ENCODE measurements at regions not wholly inside any gene's neighbourhood (a gene's known extent, or its start where the extent isn't known, plus 50 kb on each side); places are given as distances from the start of the nearest gene placed in this dataset.
A peak's percentile ranks its signal among the peaks of the same experiment; 100 is the strongest.

GRCh38 chr2:53424902-53425301 lies 342.7 kb upstream of the CHAC2 start:
- Histone ChIP-seq H3K27me3 (no peaks in the 10 kb centered on the region), H3K4me1 (peaks cover 6 to 14% (median 10%) of the 10 kb centered on the region in 10 experiments; a peak in 18 of 20 replicates), H3K4me2 (peak overlapping the region; percentile 10 to 76 (median 53); a peak in 19 of 22 replicates), H4K20me1 (no peaks in the 10 kb centered on the region), H3K9ac (no peak overlapping the region), H3K4me3 (no peak overlapping the region), H3K9me3 (replicated peaks in 1 of 11) (no peaks in the 10 kb centered on the region), H3K27ac (no peak overlapping the region; a peak in 1 of 22 replicates), H3K36me3 (no peaks in the 10 kb centered on the region)
- no peak for TF ChIP-seq Cebpa-rat (IDR thresholded peaks at IDR 0.05)

GRCh38 chr2:53423465-53423864 lies 344.1 kb upstream of the CHAC2 start:
- no peak for TF ChIP-seq Cebpa-rat (IDR thresholded peaks at IDR 0.05)
- no peak overlapping the region for H3K9ac ChIP-seq
- no peak overlapping the region for H3K4me2 ChIP-seq
- H3K4me3 ChIP-seq: no peak overlapping the region
- peaks cover 6 to 14% (median 10%) of the 10 kb centered on the region in 10 experiments; a peak in 18 of 20 replicates for H3K4me1 ChIP-seq
- no peaks in the 10 kb centered on the region for H3K27me3 ChIP-seq
- H3K36me3 ChIP-seq: no peaks in the 10 kb centered on the region
- no peaks in the 10 kb centered on the region for H4K20me1 ChIP-seq
- H3K9me3 ChIP-seq (replicated peaks in 1 of 11): no peaks in the 10 kb centered on the region
- no peak overlapping the region for H3K27ac ChIP-seq

- no peak for TF ChIP-seq Cebpa-rat (IDR thresholded peaks at IDR 0.05)
- no peak overlapping the region for H3K4me2 ChIP-seq
- H3K4me1 ChIP-seq: peaks cover 6 to 14% (median 10%) of the 10 kb centered on the region in 10 experiments; a peak in 18 of 20 replicates
- H3K27ac ChIP-seq: no peak overlapping the region
- H3K27me3 ChIP-seq: no peaks in the 10 kb centered on the region
- no peaks in the 10 kb centered on the region for H4K20me1 ChIP-seq
- H3K9ac ChIP-seq: no peak overlapping the region
- no peak overlapping the region for H3K4me3 ChIP-seq
- no peaks in the 10 kb centered on the region for H3K36me3 ChIP-seq
- H3K9me3 ChIP-seq (replicated peaks in 1 of 11): no peaks in the 10 kb centered on the region
These were observed 344.6 kb upstream of the CHAC2 start for GRCh38 chr2:53422979-53423378.

GRCh38 chr2:53417385-53417784 lies 350.2 kb upstream of the CHAC2 start:
- Histone ChIP-seq H3K27me3 (no peaks in the 10 kb centered on the region), H4K20me1 (no peaks in the 10 kb centered on the region), H3K36me3 (no peaks in the 10 kb centered on the region), H3K27ac (no peak overlapping the region), H3K9ac (no peak overlapping the region), H3K4me2 (no peak overlapping the region), H3K4me1 (no peaks in the 10 kb centered on the region), H3K9me3 (replicated peaks in 1 of 11) (no peaks in the 10 kb centered on the region), H3K4me3 (no peak overlapping the region)
- no peak for TF ChIP-seq Cebpa-rat (IDR thresholded peaks at IDR 0.05)

- H3K9ac ChIP-seq: no peak overlapping the region
- no peaks in the 10 kb centered on the region for H3K9me3 ChIP-seq (replicated peaks in 1 of 11)
- no peaks in the 10 kb centered on the region for H4K20me1 ChIP-seq
- H3K4me2 ChIP-seq: no peak overlapping the region
- no peak for TF ChIP-seq Cebpa-rat (IDR thresholded peaks at IDR 0.05)
- H3K4me1 ChIP-seq: peaks cover 0 to 10% (median 0%) of the 10 kb centered on the region in 10 experiments; a peak in 3 of 20 replicates
- H3K36me3 ChIP-seq: no peaks in the 10 kb centered on the region
- no peaks in the 10 kb centered on the region for H3K27me3 ChIP-seq
- no peak overlapping the region for H3K27ac ChIP-seq
- no peak overlapping the region for H3K4me3 ChIP-seq
These were observed 360.1 kb upstream of the CHAC2 start for GRCh38 chr2:53407363-53408080.

GRCh38 chr2:53403792-53404413 lies 363.7 kb upstream of the CHAC2 start:
- H3K9ac ChIP-seq: no peak overlapping the region
- peaks cover 0 to 5% (median 0%) of the 10 kb centered on the region in 11 experiments; a peak in 1 of 22 replicates for H3K9me3 ChIP-seq (replicated peaks in 1 of 11)
- no peaks in the 10 kb centered on the region for H3K27me3 ChIP-seq
- no peaks in the 10 kb centered on the region for H3K36me3 ChIP-seq
- peaks cover 0 to 10% (median 0%) of the 10 kb centered on the region in 10 experiments; a peak in 3 of 20 replicates for H3K4me1 ChIP-seq
- H4K20me1 ChIP-seq: no peaks in the 10 kb centered on the region
- no peak overlapping the region for H3K27ac ChIP-seq
- no peak for TF ChIP-seq Cebpa-rat (IDR thresholded peaks at IDR 0.05)
- H3K4me2 ChIP-seq: peak overlapping the region in 3 of 11 experiments; percentile 12 to 44 (median 30); a peak in 3 of 22 replicates
- no peak overlapping the region for H3K4me3 ChIP-seq

- Histone ChIP-seq H3K27me3 (no peaks in the 10 kb centered on the region), H3K4me3 (no peak overlapping the region), H3K36me3 (no peaks in the 10 kb centered on the region), H3K9me3 (replicated peaks in 1 of 11) (peaks cover 0 to 5% (median 0%) of the 10 kb centered on the region in 11 experiments; a peak in 1 of 22 replicates), H4K20me1 (no peaks in the 10 kb centered on the region), H3K27ac (no peak overlapping the region), H3K4me2 (no peak overlapping the region), H3K4me1 (no peaks in the 10 kb centered on the region), H3K9ac (no peak overlapping the region)
- TF ChIP-seq Cebpa-rat (IDR thresholded peaks at IDR 0.05): no peak
These were observed 370.5 kb upstream of the CHAC2 start for GRCh38 chr2:53397085-53397484.

GRCh38 chr2:53381271-53381670 lies 386.3 kb upstream of the CHAC2 start:
- H3K27ac ChIP-seq: no peak overlapping the region
- H3K4me3 ChIP-seq: no peak overlapping the region
- no peaks in the 10 kb centered on the region for H3K36me3 ChIP-seq
- no peak overlapping the region for H3K4me2 ChIP-seq
- H3K27me3 ChIP-seq: no peaks in the 10 kb centered on the region
- no peak overlapping the region for H3K9ac ChIP-seq
- no peaks in the 10 kb centered on the region for H3K4me1 ChIP-seq
- H4K20me1 ChIP-seq: no peaks in the 10 kb centered on the region
- peaks cover 0 to 5% (median under 1%) of the 10 kb centered on the region in 11 experiments; a peak in 14 of 22 replicates for H3K9me3 ChIP-seq (replicated peaks in 1 of 11)
- no peak for TF ChIP-seq Cebpa-rat (IDR thresholded peaks at IDR 0.05)

- H3K36me3 ChIP-seq: no peaks in the 10 kb centered on the region
- no peaks in the 10 kb centered on the region for H3K9me3 ChIP-seq (replicated peaks in 1 of 11)
- H3K27me3 ChIP-seq: no peaks in the 10 kb centered on the region
- H3K4me1 ChIP-seq: no peaks in the 10 kb centered on the region
- no peak overlapping the region for H3K4me3 ChIP-seq
- H3K4me2 ChIP-seq: no peak overlapping the region
- H3K27ac ChIP-seq: no peak overlapping the region
- H3K9ac ChIP-seq: no peak overlapping the region
- H4K20me1 ChIP-seq: no peaks in the 10 kb centered on the region
- TF ChIP-seq Cebpa-rat (IDR thresholded peaks at IDR 0.05): no peak
These were observed 388.1 kb upstream of the CHAC2 start for GRCh38 chr2:53379547-53379946.
